Germinal center (tissue), 1 donor: ENCODE measurements at regions not wholly inside any gene's neighbourhood (a gene's known extent, or its start where the extent isn't known, plus 50 kb on each side); places are given as distances from the start of the nearest gene placed in this dataset.
"Not testable (repeated sequence)": the region's sequence is repeated elsewhere in the genome, so short reads cannot be mapped to it uniquely, and the experiment has no call there.

ENCODE experiments used
- DNase-seq: peaks from one replicate; pipeline ENCODE4 v3.0.0; 2012; ENCODE audit warnings: mixed read lengths, low spot score

GRCh38 chr5:101040002-101040401 is 136.9 kb upstream of the ST8SIA4 start:
- not testable (repeated sequence) for DNase-seq

- no peak for DNase-seq
These were observed 133.7 kb upstream of the ST8SIA4 start for GRCh38 chr5:101036778-101037177.

DNA sequence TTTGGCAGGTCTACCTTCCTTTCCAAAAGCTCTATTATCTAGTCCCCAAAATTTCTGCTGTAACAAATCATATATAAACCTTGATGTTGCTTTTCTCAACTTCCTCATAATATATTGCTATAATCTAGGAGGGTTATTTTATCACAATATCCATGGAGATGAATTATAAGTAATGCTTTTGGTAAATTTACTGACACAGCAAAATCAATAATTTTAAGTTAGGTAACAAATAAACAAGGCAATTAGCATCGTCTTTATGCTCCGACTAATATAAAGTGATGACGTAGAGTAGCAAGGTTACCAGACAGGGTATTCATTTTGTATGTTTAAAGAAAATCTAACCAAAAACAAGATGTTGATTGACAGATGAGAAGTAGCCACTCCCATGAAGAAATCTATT is 132.3 kb upstream of the ST8SIA4 start:
- DNase-seq, result no peak

DNA sequence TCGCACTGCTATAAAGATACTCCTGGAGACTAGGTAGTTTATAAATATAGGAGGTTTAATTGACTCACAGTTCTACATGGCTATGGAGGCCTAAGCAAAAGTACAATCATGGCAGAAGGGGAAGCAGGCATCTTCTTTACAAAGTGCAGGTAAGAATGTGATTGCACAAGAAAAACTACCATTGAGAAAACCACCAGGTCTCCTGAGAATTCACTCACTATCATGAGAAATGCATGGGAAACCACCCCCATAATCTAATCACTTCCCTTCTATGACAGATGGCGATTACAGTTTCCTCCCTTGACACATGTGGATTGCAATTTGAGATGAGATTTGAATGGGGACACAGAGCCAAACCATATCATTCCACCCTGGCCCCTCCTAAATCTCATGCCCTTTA is 121.2 kb upstream of the ST8SIA4 start:
- DNase-seq, result peak; percentile 9

DNA sequence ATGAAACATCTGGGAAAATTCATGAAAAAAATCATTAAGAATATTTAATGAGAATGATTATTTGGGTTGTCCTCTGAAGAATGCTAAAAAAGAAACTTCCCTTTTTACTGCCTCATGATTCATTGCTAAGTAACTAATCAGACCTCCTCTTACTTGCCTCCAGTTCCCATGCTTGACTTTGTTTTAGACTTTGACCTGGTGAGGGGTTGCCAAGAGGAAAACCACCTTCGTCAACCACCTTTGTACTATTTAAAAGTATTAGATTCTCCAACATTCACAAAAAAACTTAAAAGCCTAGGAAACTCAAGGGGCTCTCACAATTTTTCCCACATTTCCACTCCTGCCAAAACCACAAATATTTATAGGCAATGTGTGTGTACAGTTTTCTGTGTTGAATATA is 115.2 kb upstream of the ST8SIA4 start:
- DNase-seq, result no peak

DNA sequence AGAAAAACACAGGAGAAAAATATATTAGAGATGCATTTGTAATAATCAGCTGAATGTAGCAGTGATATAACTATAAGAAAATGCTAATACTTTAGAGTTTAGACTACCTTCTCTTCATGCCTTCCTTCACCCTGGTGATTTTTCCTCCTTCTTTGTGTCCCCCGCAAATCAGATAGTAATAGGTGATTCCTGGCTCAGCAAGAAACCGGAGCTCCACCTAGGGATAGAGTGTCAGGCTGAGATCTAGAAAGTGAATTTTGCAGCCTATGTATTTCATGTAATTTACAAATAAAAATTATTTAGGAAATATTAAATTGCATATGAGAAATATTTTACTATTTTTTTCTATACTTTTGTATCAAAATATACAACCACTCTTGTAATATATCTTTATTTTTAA is 109.8 kb upstream of the ST8SIA4 start:
- no peak for DNase-seq

DNA sequence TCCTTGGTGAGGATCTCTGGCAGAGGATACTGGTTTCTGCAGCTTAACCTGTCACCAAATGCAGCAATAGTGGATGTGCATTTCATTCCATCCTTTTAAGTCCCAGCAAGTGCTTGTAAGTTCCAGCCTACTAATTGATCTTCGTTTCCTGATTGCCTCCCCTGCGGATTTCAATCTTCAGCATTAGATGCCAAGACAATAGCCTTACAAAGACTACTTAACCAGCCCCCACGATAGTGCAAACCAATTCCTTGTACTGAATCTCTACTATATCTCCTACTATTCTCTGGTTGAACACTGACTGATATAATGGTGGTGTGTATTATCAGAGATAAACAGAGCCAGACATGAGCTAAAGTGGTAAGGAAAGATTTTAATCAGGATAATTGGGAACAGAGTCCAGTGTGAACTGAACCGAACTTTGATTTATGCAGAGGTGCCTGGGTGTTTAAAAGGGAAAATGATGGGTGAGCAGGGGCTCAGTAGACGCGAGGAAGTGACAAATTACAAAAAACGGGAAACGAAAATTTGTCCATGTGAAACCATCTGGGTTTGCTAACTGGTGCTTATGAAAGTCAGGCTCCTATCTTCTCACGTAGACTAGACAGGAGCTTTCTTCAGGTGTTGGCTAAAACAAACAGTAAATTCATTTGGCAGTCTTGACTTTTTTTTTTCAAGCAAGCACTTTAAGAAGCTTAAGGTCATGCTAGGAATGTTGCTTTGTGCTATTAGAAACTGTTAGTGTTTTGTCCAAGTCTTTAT is 106.9 kb upstream of the ST8SIA4 start:
- peak; percentile 1 for DNase-seq

- DNase-seq, result no peak
These were observed 89.3 kb upstream of the ST8SIA4 start for GRCh38 chr5:100992354-100992753.

DNA sequence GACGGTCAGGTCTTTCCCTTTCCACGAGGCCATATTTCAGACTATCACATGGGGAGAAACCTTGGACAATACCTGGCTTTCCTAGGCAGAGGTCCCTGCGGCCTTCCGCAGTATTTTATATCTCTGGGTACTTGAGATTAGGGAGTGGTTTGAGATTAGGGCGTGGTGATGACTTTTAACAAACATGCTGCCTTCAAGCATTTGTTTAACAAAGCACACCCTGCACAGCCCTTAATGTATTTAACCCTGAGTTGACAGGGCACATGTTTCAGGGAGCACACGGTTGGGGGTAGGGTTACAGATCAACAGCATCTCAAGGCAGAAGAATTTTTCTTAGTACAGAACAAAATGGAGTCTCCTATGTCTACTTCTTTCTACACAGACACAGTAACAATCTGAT is 80.5 kb upstream of the ST8SIA4 start:
- not testable (repeated sequence) for DNase-seq

DNA sequence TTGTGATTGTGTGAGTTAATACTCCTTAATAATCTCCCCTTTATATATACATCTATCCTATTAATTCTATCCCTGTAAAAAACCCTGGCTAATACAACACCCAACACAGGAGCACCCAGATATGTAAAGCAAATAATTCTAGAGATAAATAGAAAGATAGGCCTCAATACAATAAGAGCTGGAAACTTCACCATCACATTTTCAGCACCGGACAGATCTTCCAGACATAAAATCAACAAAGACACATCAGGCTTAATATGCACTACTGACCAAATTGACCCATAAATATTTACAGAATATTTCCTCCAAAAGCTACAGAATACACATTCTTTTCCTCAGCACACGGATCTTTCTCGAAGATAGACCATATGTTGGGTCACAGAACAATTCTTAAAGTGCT is 71.0 kb upstream of the ST8SIA4 start:
- DNase-seq, result no peak

GRCh38 chr5:100970646-100971255 is 67.7 kb upstream of the ST8SIA4 start:
- DNase-seq, result no peak

- DNase-seq, result no peak
These were observed 62.2 kb upstream of the ST8SIA4 start for GRCh38 chr5:100965291-100965690.
